GM19035 (cell line): ENCODE measurements at regions not wholly inside any gene's neighbourhood (a gene's known extent, or its start where the extent isn't known, plus 50 kb on each side); places are given as distances from the start of the nearest gene placed in this dataset.
A peak's percentile ranks its signal among the peaks of the same experiment; 100 is the strongest.
"Not testable (repeated sequence)": the region's sequence is repeated elsewhere in the genome, so short reads cannot be mapped to it uniquely, and the experiment has no call there.

ENCODE experiments used
- ATAC-seq: cut with Tn5 transposase; IDR thresholded peaks from one replicate; pipeline ENCODE4 v1.9.1; 2021; ENCODE audit not compliant: unreplicated experiment

GRCh38 chr7:25069900-25070443 is 55.1 kb downstream of the CYCS start:
- no peak for ATAC-seq

DNA sequence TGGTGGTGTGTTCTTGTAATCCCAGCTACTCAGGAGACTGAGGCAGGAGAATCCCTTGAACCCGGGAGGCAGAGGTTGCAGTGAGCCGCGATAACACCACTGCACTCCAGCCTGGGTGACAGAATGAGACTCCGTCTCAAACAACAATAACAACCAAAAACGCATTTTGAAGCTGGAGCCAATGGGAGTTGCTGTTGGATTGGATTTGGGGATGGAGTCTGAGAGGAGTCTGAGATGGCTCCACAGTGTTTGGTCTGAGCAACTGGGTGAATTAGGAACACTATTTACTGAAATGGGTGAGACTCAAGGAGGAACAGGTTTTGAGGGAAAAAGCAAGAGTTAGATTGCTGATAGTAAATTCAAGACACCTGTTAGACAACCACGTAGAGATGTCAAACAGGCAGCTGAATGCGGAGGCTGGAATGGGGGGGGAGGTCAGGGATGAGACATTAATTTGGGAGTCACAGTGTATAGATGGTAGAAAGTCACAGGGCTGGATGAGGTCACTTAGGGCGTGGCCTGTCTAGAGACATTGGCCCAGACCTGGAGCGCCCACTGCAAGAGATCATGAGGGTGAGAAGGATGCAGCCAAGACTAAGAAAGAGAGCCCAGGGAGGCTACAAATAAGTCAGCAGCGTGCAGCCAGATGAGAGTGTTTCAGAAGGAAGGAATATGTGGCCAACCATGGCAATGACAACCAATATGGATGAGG is 56.4 kb downstream of the CYCS start:
- no peak for ATAC-seq

DNA sequence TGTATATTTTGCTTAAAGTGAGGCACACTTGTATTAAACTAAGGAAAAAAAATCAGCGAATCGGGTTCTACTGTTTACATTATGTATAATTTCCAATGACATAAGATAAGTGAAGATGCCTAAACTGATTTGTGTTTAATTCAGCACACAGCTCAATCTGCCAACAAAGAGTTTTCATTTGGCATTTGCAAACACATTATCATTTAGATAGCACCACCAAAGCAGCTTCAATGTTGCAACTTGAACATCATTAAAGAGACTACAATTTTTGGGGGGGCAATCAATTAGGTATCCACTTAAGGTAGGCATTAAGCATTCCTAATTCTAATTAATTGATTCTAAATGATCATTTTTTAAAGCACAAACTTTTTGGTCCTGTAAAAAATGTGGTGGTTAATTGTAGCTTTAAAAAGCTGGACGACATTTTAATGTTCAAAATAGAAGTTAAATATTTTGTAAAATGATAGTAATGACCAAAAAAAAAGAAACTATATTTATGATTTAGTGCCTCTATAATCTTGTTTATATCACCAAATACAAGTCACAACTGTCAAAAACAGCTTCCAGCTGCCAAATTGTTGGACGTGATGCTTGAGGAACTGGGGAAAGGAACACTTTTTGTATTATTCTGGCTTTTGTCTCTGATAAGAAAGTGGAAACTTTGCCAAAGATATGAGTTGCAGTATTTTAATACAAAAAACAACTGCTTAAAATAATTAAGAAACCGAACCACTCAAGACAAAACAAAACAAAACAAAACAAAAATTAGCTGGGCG is 57.1 kb downstream of the CYCS start:
- no peak for ATAC-seq

DNA sequence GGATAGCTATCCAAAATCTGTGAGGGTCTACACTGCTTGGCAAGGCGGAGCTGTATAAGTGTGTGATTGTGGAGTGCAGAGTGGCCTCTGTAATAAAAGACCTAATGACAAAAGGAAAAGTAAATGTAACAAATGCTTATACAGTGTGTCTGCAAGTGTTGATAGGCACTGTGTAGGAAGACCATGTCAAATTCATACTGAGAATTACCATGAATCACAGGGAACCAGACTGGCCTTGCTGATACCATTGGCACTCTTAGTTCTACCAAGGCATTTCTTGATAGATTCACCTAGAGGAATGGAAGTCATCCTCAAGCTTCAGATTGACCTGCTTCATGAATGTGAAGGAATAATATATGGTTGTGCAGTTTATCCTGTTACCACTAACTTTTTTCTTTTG is 58.8 kb downstream of the CYCS start:
- no peak for ATAC-seq

GRCh38 chr7:25062380-25062779 is 62.7 kb downstream of the CYCS start:
- ATAC-seq: no peak

DNA sequence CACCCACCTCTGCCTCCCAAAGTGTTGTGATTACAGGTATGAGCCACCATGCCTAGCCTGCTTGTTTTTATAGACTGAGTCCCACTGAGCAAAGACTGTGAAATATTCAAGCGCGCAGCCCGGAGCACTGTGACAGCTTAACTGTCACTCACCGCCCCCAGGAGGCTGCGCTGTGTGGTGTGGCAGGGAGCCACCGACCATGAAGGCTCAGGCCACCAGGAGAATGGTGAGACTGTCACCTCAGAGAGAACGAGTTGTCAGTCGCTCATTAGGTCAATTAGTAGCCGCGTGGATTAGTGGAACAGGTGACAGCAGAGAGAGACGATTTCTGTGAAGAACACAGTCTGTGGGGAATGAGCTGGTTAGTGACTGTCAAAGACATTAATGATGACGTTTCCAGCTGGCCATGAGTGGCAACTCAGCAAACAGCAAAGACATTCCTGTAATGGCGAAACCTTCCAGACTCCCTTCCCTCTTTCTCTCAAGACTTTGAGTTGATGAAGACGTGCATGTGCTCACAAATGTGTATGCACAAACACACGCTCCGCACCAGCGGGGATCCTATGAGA is 64.5 kb downstream of the CYCS start:
- ATAC-seq: no peak

DNA sequence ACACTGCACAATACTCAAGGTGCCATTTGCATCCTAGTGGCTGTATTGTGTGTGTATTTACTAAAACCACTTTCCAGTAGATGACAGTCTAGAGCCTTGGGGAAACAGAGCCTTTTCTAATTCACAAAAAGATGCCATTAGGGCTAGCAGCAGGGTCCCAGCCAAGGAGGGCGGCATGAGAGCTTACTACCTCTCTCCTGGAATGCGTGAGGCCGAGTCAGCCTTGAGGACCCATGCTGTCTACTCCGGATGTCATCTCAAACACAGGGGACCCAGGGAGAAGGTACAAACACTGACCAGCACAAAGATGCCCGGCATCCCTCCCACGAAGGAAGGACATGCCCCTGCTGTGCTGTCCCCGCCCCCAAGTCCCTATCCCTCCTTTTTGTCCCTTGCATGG is 65.5 kb downstream of the CYCS start:
- no peak for ATAC-seq

GRCh38 chr7:25056368-25056767 is 68.7 kb downstream of the CYCS start:
- no peak for ATAC-seq

DNA sequence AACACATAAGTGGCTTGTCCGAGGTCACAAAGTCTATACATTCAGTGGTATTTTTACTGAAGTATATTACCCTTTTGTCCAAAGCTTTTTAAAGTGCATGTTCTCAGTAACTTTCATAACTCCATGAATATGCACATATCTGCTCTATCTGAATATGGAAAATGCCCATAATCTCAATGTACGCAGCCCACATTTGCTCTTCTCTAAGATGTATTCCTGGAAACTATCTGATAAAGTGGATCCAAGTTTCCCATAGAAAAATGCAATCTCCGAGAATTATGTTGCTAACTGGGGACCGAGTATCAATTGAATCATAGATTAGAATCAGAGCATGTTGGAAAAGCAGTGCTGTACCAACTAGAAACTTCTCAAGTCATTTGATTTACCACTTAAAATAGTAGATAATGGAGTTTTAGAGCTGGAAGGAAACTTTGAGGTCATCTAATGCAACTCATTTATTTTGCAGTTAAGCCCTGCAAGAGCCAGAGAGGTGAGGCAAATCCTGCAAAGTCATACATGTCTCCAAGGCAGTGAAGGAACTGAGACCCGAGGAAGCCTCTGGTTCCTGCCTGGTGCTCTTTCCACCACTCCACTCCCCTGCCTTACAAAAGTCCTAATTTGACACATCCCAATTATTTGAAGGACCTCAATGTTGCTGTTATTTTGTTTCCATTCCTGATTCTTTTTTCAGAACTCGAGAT is 69.4 kb downstream of the CYCS start:
- ATAC-seq: no peak

GRCh38 chr7:25054819-25055519 is 70.1 kb downstream of the CYCS start:
- ATAC-seq: no peak

- no peak for ATAC-seq
These were observed 70.2 kb upstream of the OSBPL3 start for GRCh38 chr7:25050223-25050622.

DNA sequence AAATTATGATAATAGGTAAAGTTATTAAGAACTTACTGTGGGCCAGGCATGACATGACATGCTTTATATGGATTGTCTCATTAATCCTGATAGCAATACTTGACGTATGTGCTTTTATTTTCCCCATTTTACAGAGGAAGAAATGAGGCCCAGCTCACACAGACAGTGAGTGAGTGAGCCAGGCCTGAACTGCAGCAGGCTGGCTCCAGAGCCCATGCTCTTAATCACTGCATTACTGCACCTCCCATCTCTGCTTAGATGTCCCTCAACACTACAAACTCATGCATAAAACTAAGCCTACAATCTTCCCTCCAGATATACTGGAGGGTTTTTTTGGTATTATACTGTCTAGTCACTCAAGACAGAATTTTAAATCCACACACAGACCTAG is 68.5 kb upstream of the OSBPL3 start:
- no peak for ATAC-seq

DNA sequence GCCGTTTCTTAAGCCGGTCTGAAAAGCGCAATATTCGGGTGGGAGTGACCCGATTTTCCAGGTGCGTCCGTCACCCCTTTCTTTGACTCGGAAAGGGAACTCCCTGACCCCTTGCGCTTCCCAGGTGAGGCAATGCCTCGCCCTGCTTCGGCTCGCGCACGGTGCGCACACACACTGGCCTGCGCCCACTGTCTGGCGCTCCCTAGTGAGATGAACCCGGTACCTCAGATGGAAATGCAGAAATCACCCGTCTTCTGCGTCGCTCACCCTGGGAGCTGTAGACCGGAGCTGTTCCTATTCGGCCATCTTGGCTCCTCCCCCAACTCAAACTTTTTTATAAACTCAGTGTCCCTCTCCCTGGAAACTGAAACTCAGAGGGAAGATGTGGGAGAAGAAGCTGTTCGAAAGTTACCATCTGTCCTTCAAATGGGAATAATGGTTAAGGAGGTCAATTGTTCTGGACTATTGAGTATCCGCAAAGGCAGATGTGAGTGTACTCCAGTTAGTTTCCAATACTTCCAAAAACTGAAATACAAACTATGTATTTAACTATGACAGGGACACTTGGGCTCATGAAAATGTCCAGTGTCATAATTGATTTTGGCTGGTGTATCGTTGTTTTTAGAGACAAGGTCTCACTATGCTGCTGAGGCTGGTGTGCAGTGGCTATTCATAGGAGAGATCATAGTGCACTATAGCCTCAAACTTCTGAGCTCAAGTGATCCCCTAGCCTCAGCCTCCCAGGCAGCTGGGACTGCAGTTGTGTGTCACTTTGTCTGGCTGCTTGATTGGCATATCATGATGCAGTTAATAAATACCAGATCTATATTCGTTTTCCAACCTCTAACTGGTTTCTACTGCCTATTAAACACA is 67.8 kb upstream of the OSBPL3 start:
- ATAC-seq: not testable (repeated sequence)

- no peak for ATAC-seq
These were observed 57.3 kb upstream of the OSBPL3 start for GRCh38 chr7:25037325-25037724.

DNA sequence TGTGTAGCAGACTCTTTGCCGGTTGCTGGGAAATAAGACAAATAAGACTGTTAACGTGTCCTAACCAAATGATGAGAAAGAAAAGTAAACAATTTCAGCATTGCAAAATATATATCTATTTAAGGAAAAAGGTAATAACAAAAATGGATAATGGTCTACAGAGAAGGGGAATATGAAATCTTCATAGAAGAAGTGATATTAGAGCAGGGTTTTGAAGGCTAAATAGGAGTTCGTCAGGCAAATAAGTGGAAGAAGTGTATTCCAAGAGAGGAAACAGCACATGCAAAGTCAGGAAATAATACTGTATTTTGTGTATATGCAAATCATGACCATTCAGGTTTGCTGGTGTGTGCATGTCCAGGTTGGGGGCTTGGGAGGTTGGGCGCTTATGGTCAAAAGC is 55.3 kb upstream of the OSBPL3 start:
- ATAC-seq: no peak

GRCh38 chr7:25034136-25034535 is 54.2 kb upstream of the OSBPL3 start:
- ATAC-seq: no peak

DNA sequence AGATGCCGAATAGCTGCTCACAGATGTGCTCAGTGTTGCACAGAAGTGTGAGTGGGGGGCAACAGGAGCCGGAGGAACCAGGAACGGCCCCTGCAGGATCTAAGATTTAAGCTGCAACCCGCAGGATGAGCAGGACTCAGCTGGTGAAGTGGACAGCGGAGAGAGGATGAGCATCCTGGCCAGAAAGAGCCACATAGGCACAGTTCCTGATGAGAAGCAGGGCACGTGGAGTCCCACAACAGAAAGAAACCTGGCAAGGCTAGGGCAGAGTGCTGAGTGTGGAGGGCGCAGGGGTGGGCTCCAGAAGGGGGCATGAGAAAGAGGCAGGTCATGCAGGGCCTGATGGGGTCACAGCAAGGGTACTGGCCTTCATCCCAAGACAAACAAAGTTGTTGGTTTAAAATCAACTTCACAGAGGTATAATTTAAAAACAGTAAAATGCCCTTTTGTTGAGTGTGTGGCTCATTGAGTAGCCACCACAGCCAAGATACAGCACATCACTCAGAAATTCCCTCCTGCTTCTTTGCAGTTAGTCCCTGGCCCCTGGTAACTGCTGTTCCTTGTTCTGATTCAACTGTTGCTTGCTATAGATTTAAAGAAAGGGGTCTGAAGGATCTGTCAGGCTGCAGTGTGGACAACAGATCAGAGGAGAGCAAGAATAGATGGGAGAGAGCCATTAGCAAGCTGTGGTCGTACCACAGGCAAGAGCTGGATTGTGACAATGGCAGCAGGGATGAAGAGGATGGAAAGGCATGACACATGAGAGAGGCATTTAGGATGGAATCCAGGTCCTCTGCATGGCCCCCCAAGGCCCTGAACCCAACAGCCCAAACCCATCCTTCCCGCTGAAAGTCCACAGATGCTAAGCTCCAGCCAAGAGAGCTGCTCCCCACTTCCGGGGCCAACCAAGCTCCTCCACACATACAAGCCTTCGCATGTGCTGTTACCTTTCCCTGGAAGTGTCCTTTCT is 53.1 kb upstream of the OSBPL3 start:
- no peak for ATAC-seq

DNA sequence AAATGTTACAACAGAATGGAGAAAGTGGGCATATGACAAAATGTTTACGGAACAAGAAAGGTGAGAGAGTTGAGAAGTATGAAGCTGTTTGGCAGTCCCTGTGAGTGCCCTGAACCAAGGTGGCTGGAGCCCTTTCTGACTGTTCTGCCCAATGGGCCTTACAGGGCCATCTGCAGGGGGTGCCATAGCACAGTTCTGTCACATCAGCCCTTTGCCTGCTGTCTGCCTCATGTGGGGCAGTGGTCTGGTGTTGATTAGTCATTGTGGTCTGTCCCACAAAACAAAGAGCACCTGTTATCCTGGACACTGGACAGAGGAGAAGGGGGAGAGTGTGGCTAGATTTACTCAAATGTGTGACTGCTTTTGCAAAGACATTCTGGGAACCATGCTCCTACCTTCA is 51.5 kb upstream of the OSBPL3 start:
- ATAC-seq: peak; percentile 57

- peak; percentile 94 for ATAC-seq
These were observed 51.0 kb upstream of the OSBPL3 start for GRCh38 chr7:25031007-25031406.
